Caco-2 (cell line): ENCODE measurements at regions not wholly inside any gene's neighbourhood (a gene's known extent, or its start where the extent isn't known, plus 50 kb on each side); places are given as distances from the start of the nearest gene placed in this dataset.
"Not testable (repeated sequence)": the region's sequence is repeated elsewhere in the genome, so short reads cannot be mapped to it uniquely, and the experiment has no call there.

Source experiments
- BruUV-seq: library from RNA; stranded (reverse); fragments of 400-500 nt; replicated peaks from 2 replicates; lab custom pipeline; 2021; lab: Mats Ljungman, UMichigan
- CTCF ChIA-PET: fragments of 300-600 bp; sonication (Branson Sonifier 250); formaldehyde crosslinking; loops from one replicate; lab custom pipeline; 2022; ENCODE audit warnings: antibody characterized with exemption; lab: Charles Lee
- POLR2A ChIA-PET: fragments of 300-600 bp; sonication (Branson Sonifier 250); formaldehyde crosslinking; loops from one replicate; lab custom pipeline; 2022; ENCODE audit warnings: antibody characterized with exemption; lab: Charles Lee
- DNase-seq, 2 experiments: peaks; one replicate each; pipeline versions ENCODE4 v3.0.0 to v3.0.0-alpha.2; 2020 to 2022
- H3K27me3 ChIP-seq: replicated peaks from 2 replicates; pipeline ENCODE4 v1.6.0; 2011; ENCODE audit warnings: low read length; ENCODE audit not compliant: control insufficient read depth, insufficient read depth
- H3K36me3 ChIP-seq: 2 replicates; pipeline ENCODE4 v1.5.1; 2011; ENCODE audit warnings: low read length; ENCODE audit not compliant: control insufficient read depth, insufficient read depth
- H3K4me1 ChIP-seq: fragments of 250-450 bp; sonication (Bioruptor Pico); 2 replicates; pipeline ENCODE4 v1.5.1; 2020; ENCODE audit warnings: mild to moderate bottlenecking
- H3K4me3 ChIP-seq: 2 replicates; pipeline ENCODE4 v1.5.1; 2011; ENCODE audit warnings: low read depth, mild to moderate bottlenecking, control low read depth, low read length
- H3K9me3 ChIP-seq: fragments of 250-450 bp; sonication (Bioruptor Pico); 2 replicates; pipeline ENCODE4 v1.5.1; 2020; ENCODE audit warnings: mild to moderate bottlenecking, moderate library complexity
- H3K27ac Mint-ChIP-seq: one replicate; pipeline ENCODE4 v1.8.0; 2022; ENCODE audit warnings: mixed read lengths; ENCODE audit not compliant: unreplicated experiment
- H3K27me3 Mint-ChIP-seq: one replicate; pipeline ENCODE4 v1.8.0; 2022; ENCODE audit warnings: mixed read lengths; ENCODE audit not compliant: insufficient read depth, unreplicated experiment
- H3K36me3 Mint-ChIP-seq: one replicate; pipeline ENCODE4 v1.8.0; 2022; ENCODE audit warnings: mild to moderate bottlenecking, mixed read lengths; ENCODE audit not compliant: insufficient read depth, unreplicated experiment
- H3K4me1 Mint-ChIP-seq: one replicate; pipeline ENCODE4 v1.8.0; 2022; ENCODE audit warnings: low read depth, mixed read lengths; ENCODE audit not compliant: unreplicated experiment
- H3K4me3 Mint-ChIP-seq: one replicate; pipeline ENCODE4 v1.8.0; 2022; ENCODE audit warnings: mild to moderate bottlenecking, moderate library complexity, mixed read lengths; ENCODE audit not compliant: unreplicated experiment
- H3K9me3 Mint-ChIP-seq: one replicate; pipeline ENCODE4 v1.8.0; 2022; ENCODE audit warnings: mixed read lengths; ENCODE audit not compliant: unreplicated experiment
- CTCF ChIP-seq, 2 experiments: fragments of 200-600 bp in 1 of 2; IDR thresholded peaks; 1 replicate in 1 of 2; 2 replicates in 1 of 2; pipeline versions ENCODE4 v1.5.1 to v1.8.0; 2011 to 2022; ENCODE audit warnings: antibody characterized with exemption in 1 of 2, control low read depth in 1 of 2, inconsistent platforms in 1 of 2, low read depth in 1 of 2, low read length in 1 of 2, mild to moderate bottlenecking in 1 of 2, moderate library complexity in 1 of 2; ENCODE audit not compliant: insufficient read depth in 1 of 2, severe bottlenecking in 1 of 2, unreplicated experiment in 1 of 2
- intact Hi-C: fragments of 100-400 bp; cut with micrococcal nuclease; formaldehyde crosslinking; loops from one replicate; pipeline ENCODE4 v1.10.0; 2022; ENCODE audit not compliant: unreplicated experiment

GRCh38 chr4:187908731-187909130, 86.8 kb upstream of the ZFP42 start:
- DNase-seq, result no peak
- H3K4me1 Mint-ChIP-seq, result no peaks in the 10 kb centered on the region
- no peaks in the 10 kb centered on the region for H3K36me3 Mint-ChIP-seq
- Histone ChIP-seq H3K9me3 (no peaks in the 10 kb centered on the region), H3K36me3 (no peaks in the 10 kb centered on the region), H3K4me1 (no peaks in the 10 kb centered on the region), H3K4me3 (no peak overlapping the region), H3K27me3 (no peaks in the 10 kb centered on the region)
- BruUV-seq, result no TSS peak
- no peak overlapping the region for H3K4me3 Mint-ChIP-seq
- POLR2A ChIA-PET, result no interaction called here
- CTCF ChIA-PET, result no interaction called here
- no peak overlapping the region for H3K27ac Mint-ChIP-seq
- no peaks in the 10 kb centered on the region for H3K27me3 Mint-ChIP-seq
- peaks cover 6% of the 10 kb centered on the region for H3K9me3 Mint-ChIP-seq
- no peak for TF ChIP-seq CTCF (IDR thresholded peaks at IDR 0.05; ENCODE audit: insufficient read depth in 1 of 2, low read depth in 1 of 2, low read length in 1 of 2, severe bottlenecking in 1 of 2, unreplicated experiment in 1 of 2)
- intact Hi-C loops, result no loop called here

DNA sequence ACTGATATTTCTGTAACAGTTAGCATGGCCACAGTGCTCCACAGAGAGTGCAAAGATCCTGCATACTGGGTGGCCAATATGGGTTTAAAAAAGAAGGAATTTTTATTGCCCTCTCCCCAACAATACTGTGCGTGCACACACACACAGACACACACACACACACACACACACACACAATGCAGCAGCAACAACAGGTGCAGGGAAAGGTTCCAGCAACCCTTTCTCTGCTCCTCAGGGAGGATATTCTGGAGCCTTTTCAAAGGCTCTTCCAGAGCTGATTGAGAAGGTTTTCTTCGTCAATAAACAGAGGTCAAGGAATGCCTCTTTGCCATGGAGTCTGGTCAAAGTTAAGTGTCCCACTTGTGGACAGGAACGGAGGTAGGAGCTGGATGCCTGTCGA, 84.8 kb upstream of the ZFP42 start:
- DNase-seq, result no peak
- Mint-ChIP-seq H3K27me3 (no peaks in the 10 kb centered on the region), H3K36me3 (no peaks in the 10 kb centered on the region), H3K9me3 (peaks cover 11% of the 10 kb centered on the region), H3K4me3 (no peak overlapping the region), H3K4me1 (no peaks in the 10 kb centered on the region), H3K27ac (no peak overlapping the region)
- Histone ChIP-seq H3K27me3 (no peaks in the 10 kb centered on the region), H3K4me3 (no peak overlapping the region), H3K36me3 (no peaks in the 10 kb centered on the region), H3K9me3 (no peaks in the 10 kb centered on the region), H3K4me1 (no peaks in the 10 kb centered on the region)
- intact Hi-C loops, result no loop called here
- TF ChIP-seq CTCF (IDR thresholded peaks at IDR 0.05; ENCODE audit: insufficient read depth in 1 of 2, low read depth in 1 of 2, low read length in 1 of 2, severe bottlenecking in 1 of 2, unreplicated experiment in 1 of 2), result no peak
- ChIA-PET POLR2A (interaction anchor here (0.6 kb wide), 1 partner anchor 448 kb away, joined by 3 read pairs; no protein-coding TSS in a partner anchor), CTCF (no interaction called here)
- no TSS peak for BruUV-seq

- H3K4me3 ChIP-seq, H3K4me3 Mint-ChIP-seq, H3K27me3 Mint-ChIP-seq, H3K9me3 ChIP-seq, H3K36me3 Mint-ChIP-seq, BruUV-seq, POLR2A ChIA-PET, intact Hi-C loops, H3K27ac Mint-ChIP-seq, H3K4me1 ChIP-seq, H3K27me3 ChIP-seq, DNase-seq, H3K4me1 Mint-ChIP-seq, H3K36me3 ChIP-seq, CTCF ChIA-PET: not testable (repeated sequence)
- peaks cover 11% of the 10 kb centered on the region for H3K9me3 Mint-ChIP-seq
Measured at GRCh38 chr4:187915406-187915805, 80.2 kb upstream of the ZFP42 start.

DNA sequence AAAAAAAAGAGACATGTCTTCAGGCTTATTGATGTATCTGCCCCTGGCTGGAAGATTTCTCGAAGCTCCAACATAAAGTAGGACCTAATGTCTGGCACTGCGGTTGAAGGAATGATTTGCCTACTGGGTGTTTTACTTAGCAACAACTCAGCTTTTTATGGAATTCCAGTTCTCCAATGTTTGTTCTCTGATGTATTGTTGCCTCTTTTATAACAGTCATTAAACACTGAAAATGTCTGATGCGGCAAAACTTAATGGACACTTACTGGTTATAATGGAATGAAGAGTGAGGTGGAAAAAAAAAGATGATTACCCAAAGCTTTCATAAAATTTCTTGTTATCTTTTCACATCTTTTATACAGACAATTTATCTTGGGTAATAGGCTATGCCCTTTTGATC, 75.6 kb upstream of the ZFP42 start:
- BruUV-seq, result no TSS peak
- H3K4me3 Mint-ChIP-seq, result no peak overlapping the region
- no peak for TF ChIP-seq CTCF (IDR thresholded peaks at IDR 0.05; ENCODE audit: insufficient read depth in 1 of 2, low read depth in 1 of 2, low read length in 1 of 2, severe bottlenecking in 1 of 2, unreplicated experiment in 1 of 2)
- Histone ChIP-seq H3K4me3 (no peak overlapping the region), H3K27me3 (no peaks in the 10 kb centered on the region), H3K4me1 (no peaks in the 10 kb centered on the region), H3K9me3 (no peaks in the 10 kb centered on the region), H3K36me3 (no peaks in the 10 kb centered on the region)
- peaks cover 10% of the 10 kb centered on the region for H3K9me3 Mint-ChIP-seq
- ChIA-PET CTCF (no interaction called here), POLR2A (no interaction called here)
- H3K27me3 Mint-ChIP-seq, result no peaks in the 10 kb centered on the region
- intact Hi-C loops, result no loop called here
- H3K36me3 Mint-ChIP-seq, result no peaks in the 10 kb centered on the region
- no peak overlapping the region for H3K27ac Mint-ChIP-seq
- H3K4me1 Mint-ChIP-seq, result no peaks in the 10 kb centered on the region
- DNase-seq, result no peak
